SU-DHL-6 (cell line): ENCODE measurements at regions not wholly inside any gene's neighbourhood (a gene's known extent, or its start where the extent isn't known, plus 50 kb on each side); places are given as distances from the start of the nearest gene placed in this dataset.

Source experiments
- H2AFZ ChIP-seq: fragments of 200-600 bp; sonication (generic); 2 replicates; pipeline ENCODE4 v1.6.1; 2014; ENCODE audit warnings: low read depth, mild to moderate bottlenecking, moderate library complexity, mixed read lengths, antibody characterized with exemption, low read length; ENCODE audit not compliant: severe bottlenecking
- H3F3A ChIP-seq: fragments of 200-600 bp; shearing (Covaris generic); 2 replicates; pipeline ENCODE4 v1.6.0; 2016; ENCODE audit warnings: antibody characterized with exemption, mild to moderate bottlenecking; ENCODE audit not compliant: insufficient read depth
- H3K27ac ChIP-seq: fragments of 200-600 bp; sonication (generic); 2 replicates; pipeline ENCODE4 v1.5.1; 2016; ENCODE audit warnings: low read depth, mild to moderate bottlenecking, low read length, moderate library complexity, mixed read lengths
- H3K27me3 ChIP-seq: fragments of 200-600 bp; sonication (generic), shearing (Covaris generic); 2 replicates; pipeline ENCODE4 v1.6.0; 2014; ENCODE audit warnings: mild to moderate bottlenecking, low read length
- H3K36me3 ChIP-seq: fragments of 200-600 bp; sonication (generic); 2 replicates; pipeline ENCODE4 v1.6.1; 2014; ENCODE audit warnings: mild to moderate bottlenecking, low read length, mixed read lengths
- H3K4me2 ChIP-seq: fragments of 300-600, 200-600 bp; shearing (Covaris generic), sonication (generic); 2 replicates; pipeline ENCODE4 v1.6.0; 2014; ENCODE audit warnings: low read length, low read depth, mild to moderate bottlenecking; ENCODE audit not compliant: poor library complexity, severe bottlenecking
- H3K4me3 ChIP-seq: fragments of 200-600 bp; sonication (generic); 2 replicates; pipeline ENCODE4 v1.5.1; 2014; ENCODE audit warnings: antibody characterized with exemption, low read length, mild to moderate bottlenecking, mixed read lengths; ENCODE audit not compliant: insufficient read depth, poor library complexity, severe bottlenecking
- H3K79me2 ChIP-seq: fragments of 200-600 bp; sonication (generic); 2 replicates; pipeline ENCODE4 v1.6.1; 2014; ENCODE audit warnings: mild to moderate bottlenecking, low read length, moderate library complexity; ENCODE audit not compliant: insufficient read depth
- H3K9ac ChIP-seq: fragments of 200-600 bp; sonication (generic); 2 replicates; pipeline ENCODE4 v1.7.0; 2014; ENCODE audit warnings: mild to moderate bottlenecking, low read length
- H3K9me2 ChIP-seq: fragments of 200-600 bp; sonication (generic); replicated peaks from 2 replicates; pipeline ENCODE4 v1.6.1; 2014; ENCODE audit warnings: low read length; ENCODE audit not compliant: insufficient read depth
- H3K9me3 ChIP-seq: fragments of 200-600 bp; sonication (generic); 2 replicates; pipeline ENCODE4 v1.6.1; 2014; ENCODE audit warnings: low read length, mixed read lengths; ENCODE audit not compliant: insufficient read depth
- H4K20me1 ChIP-seq: fragments of 200-600 bp; sonication (generic); 2 replicates; pipeline ENCODE4 v1.6.1; 2014; ENCODE audit warnings: low read depth, mild to moderate bottlenecking, antibody characterized with exemption, low read length, moderate library complexity, mixed read lengths
- CTCF ChIP-seq: fragments of 200-600 bp; sonication (generic); IDR thresholded peaks from one replicate; pipeline ENCODE4 v1.5.1; 2017; ENCODE audit warnings: antibody characterized with exemption, mild to moderate bottlenecking, low read length, moderate library complexity; ENCODE audit not compliant: insufficient read depth, poor library complexity, severe bottlenecking
- EZH2phosphoT487 ChIP-seq: fragments of 200-600 bp; sonication (generic), shearing (Covaris generic); conservative IDR thresholded peaks from 2 replicates; pipeline ENCODE4 v1.6.1; 2018; ENCODE audit warnings: mild to moderate bottlenecking, antibody characterized with exemption, low read length, moderate library complexity, mixed read lengths

GRCh38 chr5:29185558-29185957 lies 2007.9 kb upstream of the CDH6 start:
- no peaks in the 10 kb centered on the region for H3K27me3 ChIP-seq
- H3K27ac ChIP-seq: no peak overlapping the region
- H3F3A ChIP-seq: no peaks in the 10 kb centered on the region
- no peak overlapping the region for H3K4me3 ChIP-seq
- no peaks in the 10 kb centered on the region for H3K9me3 ChIP-seq
- no peaks in the 10 kb centered on the region for H3K9me2 ChIP-seq
- H3K9ac ChIP-seq: no peak overlapping the region
- TF ChIP-seq EZH2phosphoT487: no peak
- TF ChIP-seq CTCF: no peak
- H3K4me2 ChIP-seq: no peak overlapping the region
- no peaks in the 10 kb centered on the region for H3K36me3 ChIP-seq
- H2AFZ ChIP-seq: no peak overlapping the region
- H4K20me1 ChIP-seq: no peaks in the 10 kb centered on the region
- no peaks in the 10 kb centered on the region for H3K79me2 ChIP-seq

- H3K36me3 ChIP-seq: no peaks in the 10 kb centered on the region
- H2AFZ ChIP-seq: no peak overlapping the region
- H4K20me1 ChIP-seq: no peaks in the 10 kb centered on the region
- H3K4me2 ChIP-seq: no peak overlapping the region
- H3K9me3 ChIP-seq: peaks cover 4% of the 10 kb centered on the region; the same call in 1 of the 2 replicates
- TF ChIP-seq EZH2phosphoT487 (no peak), CTCF (no peak)
- H3K4me3 ChIP-seq: no peak overlapping the region
- H3F3A ChIP-seq: no peaks in the 10 kb centered on the region
- no peaks in the 10 kb centered on the region for H3K27me3 ChIP-seq
- no peak overlapping the region for H3K9ac ChIP-seq
- H3K9me2 ChIP-seq: no peaks in the 10 kb centered on the region
- H3K79me2 ChIP-seq: no peaks in the 10 kb centered on the region
- H3K27ac ChIP-seq: no peak overlapping the region
Measured at GRCh38 chr5:29175774-29176173, 2017.7 kb upstream of the CDH6 start.

GRCh38 chr5:29170599-29170998 lies 2022.9 kb upstream of the CDH6 start:
- no peak for TF ChIP-seq EZH2phosphoT487
- TF ChIP-seq CTCF: no peak
- H3K4me3 ChIP-seq: no peak overlapping the region
- no peak overlapping the region for H2AFZ ChIP-seq
- no peaks in the 10 kb centered on the region for H3K9me3 ChIP-seq
- H3K27ac ChIP-seq: no peak overlapping the region
- no peaks in the 10 kb centered on the region for H3K9me2 ChIP-seq
- H3K4me2 ChIP-seq: no peak overlapping the region
- H3K79me2 ChIP-seq: no peaks in the 10 kb centered on the region
- H3K36me3 ChIP-seq: no peaks in the 10 kb centered on the region
- H3K9ac ChIP-seq: no peak overlapping the region
- no peaks in the 10 kb centered on the region for H3K27me3 ChIP-seq
- H4K20me1 ChIP-seq: no peaks in the 10 kb centered on the region
- no peaks in the 10 kb centered on the region for H3F3A ChIP-seq
